ENCODE measurements at regions not wholly inside any gene's neighbourhood (a gene's known extent, or its start where the extent isn't known, plus 50 kb on each side); places are given as distances from the start of the nearest gene placed in this dataset.
"Not testable (repeated sequence)": the region's sequence is repeated elsewhere in the genome, so short reads cannot be mapped to it uniquely, and the experiment has no call there.

- no peaks in the 10 kb centered on the region for H3K27me3 ChIP-seq (replicated peaks; ENCODE audit: insufficient read depth)
- H3K4me1 ChIP-seq (ENCODE audit: control insufficient read depth in 1 of 2, low read depth in 2 of 2), result peaks cover 7 to 14% of the 10 kb centered on the region in 2 donors
- no peak overlapping the region for H3K4me3 ChIP-seq
- ATAC-seq (ENCODE audit: insufficient number of reproducible peaks, low FRiP score, low read depth) (no peak), DNase-seq (ENCODE audit: low spot score) (no peak)
- no peak for TF ChIP-seq CTCF (IDR thresholded peaks at IDR 0.05)
- no peaks in the 10 kb centered on the region for H3K36me3 ChIP-seq
- H3K9me3 ChIP-seq, result no peaks in the 10 kb centered on the region
- no peak overlapping the region for H3K27ac ChIP-seq
Measured at GRCh38 chr4:3878678-3879077, 112.5 kb downstream of the ADRA2C start.

GRCh38 chr4:3879681-3880614 is 113.8 kb downstream of the ADRA2C start:
- Histone ChIP-seq H3K4me3 (peak overlapping the region; percentile 20), H3K27me3 (replicated peaks; ENCODE audit: insufficient read depth) (no peaks in the 10 kb centered on the region), H3K9me3 (no peaks in the 10 kb centered on the region), H3K27ac (no peak overlapping the region), H3K36me3 (no peaks in the 10 kb centered on the region), H3K4me1 (ENCODE audit: control insufficient read depth in 1 of 2, low read depth in 2 of 2) (peaks cover 7 to 14% of the 10 kb centered on the region in 2 donors)
- DNase-seq (ENCODE audit: low spot score) (no peak), ATAC-seq (ENCODE audit: insufficient number of reproducible peaks, low FRiP score, low read depth) (no peak)
- no peak for TF ChIP-seq CTCF (IDR thresholded peaks at IDR 0.05)

- no peaks in the 10 kb centered on the region for H3K9me3 ChIP-seq
- H3K4me3 ChIP-seq, result peak overlapping the region; percentile 20
- ATAC-seq (ENCODE audit: insufficient number of reproducible peaks, low FRiP score, low read depth), result peak; percentile 43
- no peak for DNase-seq (ENCODE audit: low spot score)
- no peak overlapping the region for H3K27ac ChIP-seq
- H3K4me1 ChIP-seq (ENCODE audit: control insufficient read depth in 1 of 2, low read depth in 2 of 2), result peaks cover 7 to 14% of the 10 kb centered on the region in 2 donors
- no peaks in the 10 kb centered on the region for H3K36me3 ChIP-seq
- H3K27me3 ChIP-seq (replicated peaks; ENCODE audit: insufficient read depth), result no peaks in the 10 kb centered on the region
- TF ChIP-seq CTCF (IDR thresholded peaks at IDR 0.05), result peak; percentile 69
Measured at GRCh38 chr4:3880615-3881120, 114.5 kb downstream of the ADRA2C start.

GRCh38 chr4:3882316-3882885 is 116.2 kb downstream of the ADRA2C start:
- not testable (repeated sequence) for H3K27me3 ChIP-seq (replicated peaks; ENCODE audit: insufficient read depth); DNase-seq (ENCODE audit: low spot score)

DNA sequence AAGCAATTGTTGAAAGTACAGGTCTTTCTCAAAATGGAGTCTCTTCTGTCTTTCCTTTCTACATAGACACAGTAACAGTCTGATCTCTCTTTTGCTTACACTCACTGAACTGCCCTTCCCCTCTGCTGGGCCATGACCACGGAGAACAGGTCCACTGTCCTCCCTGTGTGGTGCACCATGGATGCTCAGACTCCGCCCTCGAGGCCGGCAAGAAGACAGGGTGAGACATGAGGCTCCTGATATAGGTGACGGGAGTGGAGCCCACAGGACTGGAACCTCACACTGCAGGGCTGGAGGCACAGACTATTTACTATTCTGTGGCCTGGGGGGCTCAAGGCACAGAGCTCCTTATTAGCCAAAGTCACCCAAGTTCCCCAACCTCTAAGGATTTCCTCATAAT is 118.1 kb downstream of the ADRA2C start:
- not testable (repeated sequence) for H3K36me3 ChIP-seq; ATAC-seq (ENCODE audit: insufficient number of reproducible peaks, low FRiP score, low read depth); H3K27me3 ChIP-seq (replicated peaks; ENCODE audit: insufficient read depth); DNase-seq (ENCODE audit: low spot score); H3K4me3 ChIP-seq; H3K27ac ChIP-seq; H3K9me3 ChIP-seq
- peaks cover 7 to 13% of the 10 kb centered on the region in 2 donors for H3K4me1 ChIP-seq (ENCODE audit: control insufficient read depth in 1 of 2, low read depth in 2 of 2)

More at GRCh38 chr4:3882316-3882885, 116.2 kb downstream of the ADRA2C start:
- not testable (repeated sequence) for H3K9me3 ChIP-seq; H3K27ac ChIP-seq; H3K4me3 ChIP-seq; H3K36me3 ChIP-seq; ATAC-seq (ENCODE audit: insufficient number of reproducible peaks, low FRiP score, low read depth)
- peaks cover 7 to 14% of the 10 kb centered on the region in 2 donors for H3K4me1 ChIP-seq (ENCODE audit: control insufficient read depth in 1 of 2, low read depth in 2 of 2)

GRCh38 chr4:3893590-3893989 is 127.4 kb downstream of the ADRA2C start:
- not testable (repeated sequence) for H3K9me3 ChIP-seq; ATAC-seq (ENCODE audit: insufficient number of reproducible peaks, low FRiP score, low read depth); H3K27me3 ChIP-seq (replicated peaks; ENCODE audit: insufficient read depth); H3K4me3 ChIP-seq; H3K4me1 ChIP-seq (ENCODE audit: control insufficient read depth in 1 of 2, low read depth in 2 of 2); DNase-seq (ENCODE audit: low spot score); H3K27ac ChIP-seq; H3K36me3 ChIP-seq

DNA sequence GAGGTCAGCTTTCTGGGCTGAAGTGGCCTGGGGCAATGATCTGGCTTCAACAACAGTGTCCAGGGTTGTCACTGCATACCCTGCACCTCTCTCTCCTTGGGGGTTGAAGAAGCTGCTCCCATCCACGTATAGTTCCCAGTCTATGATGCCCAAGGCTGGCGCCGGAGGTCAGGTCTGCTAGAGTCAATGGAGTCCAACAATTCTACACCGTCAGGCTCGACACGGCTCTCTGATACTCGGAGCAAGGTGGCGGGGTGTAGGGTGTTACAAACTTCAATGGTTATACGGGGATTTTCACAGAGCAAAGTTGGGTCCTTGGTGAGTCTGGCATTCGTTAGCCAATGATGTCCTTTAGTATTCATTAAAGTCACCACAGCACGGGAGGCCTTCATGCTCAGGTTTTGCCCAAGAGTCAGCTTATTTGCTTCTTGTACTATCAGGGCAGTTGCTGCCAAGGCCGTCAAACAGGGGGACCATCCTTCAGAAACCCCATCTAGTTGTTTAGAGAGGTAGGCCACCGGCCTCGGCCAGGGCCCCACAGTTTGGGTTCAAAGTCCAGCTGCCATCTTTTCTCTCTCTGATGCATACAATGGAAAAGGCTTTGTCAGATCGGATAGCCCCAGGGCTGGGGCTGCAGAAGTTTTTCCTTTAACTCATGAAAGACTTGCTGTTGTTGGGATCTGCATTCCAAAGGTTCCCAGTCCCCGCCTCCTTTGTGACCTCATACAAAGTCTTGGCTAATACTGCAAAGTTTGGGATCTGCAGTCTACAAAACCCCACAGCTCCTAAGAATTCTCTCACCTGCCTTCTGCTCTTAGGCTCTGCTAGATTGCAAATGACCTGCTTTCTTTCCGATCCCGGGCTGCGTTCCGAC is 128.1 kb downstream of the ADRA2C start:
- H3K4me3 ChIP-seq; H3K27ac ChIP-seq; H3K9me3 ChIP-seq; ATAC-seq (ENCODE audit: insufficient number of reproducible peaks, low FRiP score, low read depth); H3K27me3 ChIP-seq (replicated peaks; ENCODE audit: insufficient read depth); DNase-seq (ENCODE audit: low spot score); H3K4me1 ChIP-seq (ENCODE audit: control insufficient read depth in 1 of 2, low read depth in 2 of 2); H3K36me3 ChIP-seq: not testable (repeated sequence)
